ENCODE measurements at regions not wholly inside any gene's neighbourhood (a gene's known extent, or its start where the extent isn't known, plus 50 kb on each side); places are given as distances from the start of the nearest gene placed in this dataset.

DNA sequence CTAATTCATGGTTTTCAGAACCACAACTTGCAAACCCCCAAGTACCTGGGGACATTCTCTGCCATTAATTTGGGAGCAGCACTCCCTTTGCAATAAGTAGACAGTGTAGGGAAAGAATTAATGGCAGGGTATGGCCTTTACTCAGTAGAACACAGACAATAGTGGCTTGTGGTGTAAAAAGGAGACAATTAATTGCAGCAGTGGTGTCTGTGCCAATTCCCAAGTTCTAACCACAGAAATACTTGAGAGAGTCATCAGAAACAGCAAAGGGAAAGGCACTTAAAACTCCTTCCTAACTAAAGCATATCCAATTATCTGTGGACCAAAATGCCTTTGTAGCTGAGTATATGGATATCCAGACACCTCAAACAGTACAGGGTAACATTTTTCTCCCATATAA is 257.6 kb upstream of the POU3F2 start:
- TF ChIP-seq YY1 (IDR thresholded peaks at IDR 0.05; ENCODE audit: extremely low read depth, insufficient replicate concordance, low read depth, low read length) (no peak), POLR2A (IDR thresholded peaks at IDR 0.05; ENCODE audit: borderline replicate concordance, extremely low read depth, insufficient read depth, insufficient read length) (no peak), EZH2phosphoT487 (IDR thresholded peaks at IDR 0.05; ENCODE audit: borderline replicate concordance) (no peak), EZH2 (IDR thresholded peaks at IDR 0.05) (no peak), RAD21 (IDR thresholded peaks at IDR 0.05; ENCODE audit: low read depth) (no peak), ZNF274 (IDR thresholded peaks at IDR 0.05; ENCODE audit: low read depth, low read length) (no peak), TCF7L2 (IDR thresholded peaks at IDR 0.05; ENCODE audit: borderline replicate concordance, extremely low read depth, insufficient read depth, insufficient read length) (no peak), POLR2AphosphoS5 (IDR thresholded peaks at IDR 0.05; ENCODE audit: low read depth, low read length) (no peak), CEBPB (IDR thresholded peaks at IDR 0.05; ENCODE audit: low read depth) (no peak), CBX3 (IDR thresholded peaks at IDR 0.05; ENCODE audit: low read depth) (no peak)
- TF ChIP-seq, protein P1, sequence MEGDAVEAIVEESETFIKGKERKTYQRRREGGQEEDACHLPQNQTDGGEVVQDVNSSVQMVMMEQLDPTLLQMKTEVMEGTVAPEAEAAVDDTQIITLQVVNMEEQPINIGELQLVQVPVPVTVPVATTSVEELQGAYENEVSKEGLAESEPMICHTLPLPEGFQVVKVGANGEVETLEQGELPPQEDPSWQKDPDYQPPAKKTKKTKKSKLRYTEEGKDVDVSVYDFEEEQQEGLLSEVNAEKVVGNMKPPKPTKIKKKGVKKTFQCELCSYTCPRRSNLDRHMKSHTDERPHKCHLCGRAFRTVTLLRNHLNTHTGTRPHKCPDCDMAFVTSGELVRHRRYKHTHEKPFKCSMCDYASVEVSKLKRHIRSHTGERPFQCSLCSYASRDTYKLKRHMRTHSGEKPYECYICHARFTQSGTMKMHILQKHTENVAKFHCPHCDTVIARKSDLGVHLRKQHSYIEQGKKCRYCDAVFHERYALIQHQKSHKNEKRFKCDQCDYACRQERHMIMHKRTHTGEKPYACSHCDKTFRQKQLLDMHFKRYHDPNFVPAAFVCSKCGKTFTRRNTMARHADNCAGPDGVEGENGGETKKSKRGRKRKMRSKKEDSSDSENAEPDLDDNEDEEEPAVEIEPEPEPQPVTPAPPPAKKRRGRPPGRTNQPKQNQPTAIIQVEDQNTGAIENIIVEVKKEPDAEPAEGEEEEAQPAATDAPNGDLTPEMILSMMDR (IDR thresholded peaks at IDR 0.05 in 2 of 3, conservative IDR thresholded peaks at IDR 0.05 in 1 of 3; ENCODE audit: borderline replicate concordance in 1 of 3, insufficient read depth in 1 of 3, low read depth in 2 of 3, low read length in 2 of 3): no peak

Data from HCT116 (cell line).